ENCODE measurements at regions not wholly inside any gene's neighbourhood (a gene's known extent, or its start where the extent isn't known, plus 50 kb on each side); places are given as distances from the start of the nearest gene placed in this dataset.

DNA sequence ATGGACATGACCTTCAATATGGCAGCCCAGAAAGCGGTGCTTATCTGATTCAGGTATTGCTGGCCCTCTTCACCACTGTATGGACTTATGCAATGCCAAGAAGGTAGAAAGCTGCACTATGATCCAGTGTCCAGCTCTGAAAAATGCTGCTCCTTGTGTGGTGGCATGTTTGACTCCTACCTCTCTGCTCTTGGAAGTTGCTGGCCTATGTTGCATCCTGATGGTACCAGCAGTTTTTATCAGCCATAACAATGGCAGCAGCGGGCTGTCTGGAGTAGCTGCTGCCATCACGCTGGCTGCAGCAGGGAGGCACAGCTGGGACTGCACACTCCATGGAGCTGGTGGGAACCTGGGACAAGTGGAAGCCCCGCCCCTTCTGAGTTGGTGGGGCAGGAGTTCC lies 53.1 kb upstream of the MED9 start:
- TF ChIP-seq, protein P1, sequence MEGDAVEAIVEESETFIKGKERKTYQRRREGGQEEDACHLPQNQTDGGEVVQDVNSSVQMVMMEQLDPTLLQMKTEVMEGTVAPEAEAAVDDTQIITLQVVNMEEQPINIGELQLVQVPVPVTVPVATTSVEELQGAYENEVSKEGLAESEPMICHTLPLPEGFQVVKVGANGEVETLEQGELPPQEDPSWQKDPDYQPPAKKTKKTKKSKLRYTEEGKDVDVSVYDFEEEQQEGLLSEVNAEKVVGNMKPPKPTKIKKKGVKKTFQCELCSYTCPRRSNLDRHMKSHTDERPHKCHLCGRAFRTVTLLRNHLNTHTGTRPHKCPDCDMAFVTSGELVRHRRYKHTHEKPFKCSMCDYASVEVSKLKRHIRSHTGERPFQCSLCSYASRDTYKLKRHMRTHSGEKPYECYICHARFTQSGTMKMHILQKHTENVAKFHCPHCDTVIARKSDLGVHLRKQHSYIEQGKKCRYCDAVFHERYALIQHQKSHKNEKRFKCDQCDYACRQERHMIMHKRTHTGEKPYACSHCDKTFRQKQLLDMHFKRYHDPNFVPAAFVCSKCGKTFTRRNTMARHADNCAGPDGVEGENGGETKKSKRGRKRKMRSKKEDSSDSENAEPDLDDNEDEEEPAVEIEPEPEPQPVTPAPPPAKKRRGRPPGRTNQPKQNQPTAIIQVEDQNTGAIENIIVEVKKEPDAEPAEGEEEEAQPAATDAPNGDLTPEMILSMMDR (IDR thresholded peaks at IDR 0.05 in 4 of 5, conservative IDR thresholded peaks at IDR 0.05 in 1 of 5): no peak
- no peak for TF ChIP-seq POLR2A (IDR thresholded peaks at IDR 0.05)
